Cardiac septum (tissue), 1 donor: ENCODE measurements at regions not wholly inside any gene's neighbourhood (a gene's known extent, or its start where the extent isn't known, plus 50 kb on each side); places are given as distances from the start of the nearest gene placed in this dataset.

Experiments
- DNase-seq: peaks from one replicate; pipeline ENCODE4 v3.0.0-alpha.2; 2020; ENCODE audit warnings: low spot score
- intact Hi-C: fragments of 100-400 bp; cut with DNase I; formaldehyde crosslinking; loops from one replicate; pipeline ENCODE4 v1.14.0; 2022
- donor health status: DM: no; HTN: no; CAD: no.

- intact Hi-C loops: no loop called here
- DNase-seq: no peak
Observed at GRCh38 chr9:84563691-84564090, 105.8 kb upstream of the NTRK2 start.

GRCh38 chr9:84567805-84568204 is 101.7 kb upstream of the NTRK2 start:
- intact Hi-C loops: no loop called here
- no peak for DNase-seq

- intact Hi-C loops: no loop called here
- DNase-seq: no peak
Observed at GRCh38 chr9:84570482-84571154, 98.9 kb upstream of the NTRK2 start.

GRCh38 chr9:84573083-84573482 is 96.4 kb upstream of the NTRK2 start:
- intact Hi-C loops: no loop called here
- DNase-seq: no peak

- no peak for DNase-seq
- intact Hi-C loops: no loop called here
Observed at GRCh38 chr9:84575705-84576104, 93.8 kb upstream of the NTRK2 start.

- intact Hi-C loops: no loop called here
- no peak for DNase-seq
Observed at GRCh38 chr9:84583866-84584265, 85.7 kb upstream of the NTRK2 start.

GRCh38 chr9:84586662-84587061 is 82.9 kb upstream of the NTRK2 start:
- no peak for DNase-seq
- intact Hi-C loops: no loop called here

- no peak for DNase-seq
- intact Hi-C loops: no loop called here
Observed at GRCh38 chr9:84587153-84587552, 82.4 kb upstream of the NTRK2 start.

- no peak for DNase-seq
- intact Hi-C loops: no loop called here
Observed at GRCh38 chr9:84589542-84589941, 80.0 kb upstream of the NTRK2 start.

- DNase-seq: no peak
- intact Hi-C loops: no loop called here
Observed at GRCh38 chr9:84590706-84591105, 78.8 kb upstream of the NTRK2 start.

- intact Hi-C loops: no loop called here
- no peak for DNase-seq
Observed at GRCh38 chr9:84592918-84593317, 76.6 kb upstream of the NTRK2 start.

GRCh38 chr9:84593352-84593751 is 76.2 kb upstream of the NTRK2 start:
- intact Hi-C loops: no loop called here
- DNase-seq: no peak

- intact Hi-C loops: no loop called here
- DNase-seq: no peak
Observed at GRCh38 chr9:84597131-84597530, 72.4 kb upstream of the NTRK2 start.

- no peak for DNase-seq
- intact Hi-C loops: no loop called here
Observed at GRCh38 chr9:84598921-84599636, 70.5 kb upstream of the NTRK2 start.

GRCh38 chr9:84600739-84601138 is 68.8 kb upstream of the NTRK2 start:
- intact Hi-C loops: no loop called here
- no peak for DNase-seq

- no peak for DNase-seq
- intact Hi-C loops: no loop called here
Observed at GRCh38 chr9:84604223-84604622, 65.3 kb upstream of the NTRK2 start.

- intact Hi-C loops: no loop called here
- DNase-seq: no peak
Observed at GRCh38 chr9:84609779-84610178, 59.8 kb upstream of the NTRK2 start.

GRCh38 chr9:84613431-84613830 is 56.1 kb upstream of the NTRK2 start:
- no peak for DNase-seq
- intact Hi-C loops: no loop called here

GRCh38 chr9:84615544-84615943 is 54.0 kb upstream of the NTRK2 start:
- intact Hi-C loops: no loop called here
- no peak for DNase-seq

GRCh38 chr9:84617411-84618029 is 52.0 kb upstream of the NTRK2 start:
- DNase-seq: no peak
- intact Hi-C loops: no loop called here
